GM18861 (cell line): ENCODE measurements at regions not wholly inside any gene's neighbourhood (a gene's known extent, or its start where the extent isn't known, plus 50 kb on each side); places are given as distances from the start of the nearest gene placed in this dataset.
"Not testable (repeated sequence)": the region's sequence is repeated elsewhere in the genome, so short reads cannot be mapped to it uniquely, and the experiment has no call there.

Experiments
- ATAC-seq: cut with Tn5 transposase; IDR thresholded peaks from one replicate; pipeline ENCODE4 v1.9.1; 2021; ENCODE audit not compliant: unreplicated experiment

- ATAC-seq = no peak
Observed at GRCh38 chr14:66240105-66240504, 246.1 kb upstream of the CCDC196 start.

DNA sequence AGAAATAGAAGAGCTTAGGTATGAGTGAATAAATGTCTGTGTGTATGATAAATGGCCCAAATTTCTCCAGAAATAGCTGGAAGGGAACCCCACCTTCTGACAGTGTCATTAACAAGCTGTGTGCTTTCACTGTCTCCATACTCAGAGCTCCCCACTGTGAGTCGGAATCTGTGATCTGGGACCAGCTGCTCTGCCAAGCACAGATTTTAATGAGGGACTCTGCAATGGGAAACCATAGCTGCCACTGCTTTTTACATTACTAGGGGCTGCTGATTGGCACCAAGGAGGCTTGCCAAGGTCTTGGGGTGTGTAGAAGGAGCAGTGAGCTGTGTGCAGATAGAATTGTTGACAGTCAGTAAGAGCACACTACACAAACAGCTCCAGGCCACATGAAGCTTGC, 244.2 kb upstream of the CCDC196 start:
- no peak for ATAC-seq

GRCh38 chr14:66244834-66245233, 241.3 kb upstream of the CCDC196 start:
- no peak for ATAC-seq

DNA sequence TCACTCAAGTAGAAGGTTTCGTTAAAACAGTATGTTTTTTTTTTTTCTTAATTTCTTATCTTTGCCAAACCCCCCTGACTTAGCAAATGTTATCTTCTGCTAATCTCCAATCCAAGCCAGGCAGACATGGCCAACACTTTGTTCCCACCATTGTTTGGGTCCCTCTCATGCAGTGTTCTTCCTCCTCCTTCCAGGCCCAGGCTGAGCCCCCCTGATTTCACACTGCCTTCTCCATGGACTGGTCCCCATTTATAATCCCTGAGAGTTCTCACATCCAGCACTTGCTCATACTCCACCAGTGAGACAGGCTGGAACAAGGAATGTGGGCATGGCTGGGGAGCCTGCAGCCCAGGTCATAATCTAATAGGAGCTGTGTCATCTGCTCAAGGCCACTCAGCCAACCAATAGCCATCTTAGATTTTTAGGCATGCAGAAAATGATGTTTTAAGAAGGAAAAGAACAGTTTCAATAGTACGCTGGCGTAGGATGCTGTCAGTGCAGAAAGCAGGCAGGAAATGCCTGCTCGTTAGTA, 238.4 kb upstream of the CCDC196 start:
- no peak for ATAC-seq

DNA sequence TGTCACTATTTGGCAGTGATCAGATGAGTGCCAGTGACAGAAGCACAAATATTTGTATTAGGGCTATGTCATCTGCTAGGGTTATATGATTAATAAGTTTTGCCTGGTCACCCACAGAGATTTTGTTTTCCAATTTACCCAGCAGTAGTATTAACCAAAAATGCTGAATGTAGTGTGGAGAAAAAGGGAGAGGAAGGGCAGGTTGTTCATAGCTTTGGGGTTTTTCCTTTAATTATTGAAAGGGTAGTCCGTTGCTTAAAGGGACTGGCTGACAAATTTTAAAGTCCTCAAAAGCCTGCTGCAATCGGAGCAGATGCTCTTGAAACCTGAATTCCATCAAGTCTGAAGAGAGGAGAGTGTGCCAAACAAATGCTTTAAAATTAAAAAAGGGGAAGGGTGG, 237.9 kb upstream of the CCDC196 start:
- ATAC-seq = no peak

- ATAC-seq = no peak
Observed at GRCh38 chr14:66249544-66249943, 236.6 kb upstream of the CCDC196 start.

GRCh38 chr14:66254038-66254437, 232.1 kb upstream of the CCDC196 start:
- ATAC-seq = no peak

GRCh38 chr14:66268802-66269334, 217.3 kb upstream of the CCDC196 start:
- no peak for ATAC-seq

DNA sequence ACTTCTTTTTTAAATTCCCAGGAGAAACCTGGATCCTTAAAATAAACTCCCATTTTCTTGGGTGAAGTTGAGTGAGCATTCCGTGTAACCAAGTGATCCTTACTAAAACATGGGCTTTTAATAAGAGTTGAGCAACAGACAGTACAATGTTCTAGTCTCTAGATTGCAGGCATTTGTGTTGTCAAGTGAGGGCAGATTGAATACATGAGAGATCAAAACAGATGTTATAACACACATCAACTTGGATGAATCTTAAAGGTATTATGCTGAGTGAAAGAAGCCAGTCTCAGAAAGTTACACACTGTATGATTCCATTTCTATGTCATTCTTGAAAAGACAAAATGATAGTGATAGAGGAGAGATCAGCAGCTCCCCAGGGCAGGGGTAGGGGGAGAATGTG, 213.9 kb upstream of the CCDC196 start:
- ATAC-seq = no peak

DNA sequence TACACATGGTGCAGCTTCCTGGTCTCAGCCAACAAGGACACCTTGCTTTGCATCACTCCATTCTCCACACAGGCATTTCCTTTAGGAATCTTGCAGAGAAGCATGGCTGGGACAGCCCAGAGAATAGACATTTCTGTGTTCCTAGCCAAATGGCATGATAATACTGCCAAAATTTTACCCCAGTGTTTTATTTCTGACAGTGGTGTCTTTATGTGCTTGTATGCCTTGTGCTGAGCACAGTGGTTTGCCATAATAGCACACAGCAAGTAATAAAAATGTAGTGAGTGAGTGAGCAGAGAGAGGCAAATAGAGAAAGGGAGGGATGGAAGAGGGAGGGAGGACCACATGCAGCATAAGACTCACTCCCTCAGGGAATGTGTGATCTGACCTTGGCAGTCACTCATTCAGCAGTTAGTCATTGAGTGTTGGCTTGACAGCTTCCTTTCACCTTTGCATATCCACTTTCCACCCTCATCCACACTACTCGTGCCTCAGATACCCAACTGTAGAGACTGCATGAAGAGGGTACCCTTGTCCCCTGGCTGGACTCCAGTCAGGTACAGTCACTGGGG, 212.8 kb upstream of the CCDC196 start:
- ATAC-seq = no peak

- ATAC-seq = not testable (repeated sequence)
Observed at GRCh38 chr14:66278418-66278817, 207.8 kb upstream of the CCDC196 start.

GRCh38 chr14:66281036-66281776, 205.0 kb upstream of the CCDC196 start:
- ATAC-seq = no peak

DNA sequence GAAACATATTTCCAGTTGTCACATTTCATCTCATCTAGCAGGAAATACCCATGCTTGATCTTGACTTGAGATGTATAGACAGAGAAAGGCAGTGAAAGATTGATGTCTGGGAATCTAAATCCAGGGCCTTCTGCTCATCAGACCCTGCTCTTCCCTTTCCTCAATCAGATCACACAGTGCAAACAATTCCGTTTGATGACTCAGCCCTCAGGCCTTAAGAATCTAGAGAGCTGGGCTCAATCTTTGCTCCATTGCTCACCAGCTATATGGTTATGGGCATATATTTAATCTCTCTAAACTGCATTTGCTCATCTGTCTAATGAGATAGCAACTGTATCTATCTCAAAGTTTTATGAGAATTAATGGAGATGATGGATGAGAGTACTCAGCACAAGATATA, 201.8 kb upstream of the CCDC196 start:
- no peak for ATAC-seq

DNA sequence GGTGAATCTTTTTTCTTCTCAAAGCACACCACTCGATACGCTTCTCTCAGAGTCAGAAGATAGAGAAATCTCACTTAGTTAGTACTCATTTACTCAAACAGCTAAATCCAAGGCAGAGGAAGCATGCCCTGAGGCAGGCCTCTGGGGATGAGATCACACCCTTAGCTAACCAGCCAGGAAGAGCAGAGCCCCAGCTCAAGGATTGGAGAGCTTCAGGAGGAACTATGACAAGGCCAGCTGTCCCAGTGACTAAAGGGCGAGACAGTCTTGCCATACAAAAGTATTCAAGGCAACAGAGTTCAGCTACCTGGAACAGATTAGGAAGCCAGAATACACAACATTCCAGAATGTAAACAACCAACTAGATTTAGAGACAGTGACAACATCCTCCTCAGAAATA, 197.7 kb upstream of the CCDC196 start:
- ATAC-seq = no peak

DNA sequence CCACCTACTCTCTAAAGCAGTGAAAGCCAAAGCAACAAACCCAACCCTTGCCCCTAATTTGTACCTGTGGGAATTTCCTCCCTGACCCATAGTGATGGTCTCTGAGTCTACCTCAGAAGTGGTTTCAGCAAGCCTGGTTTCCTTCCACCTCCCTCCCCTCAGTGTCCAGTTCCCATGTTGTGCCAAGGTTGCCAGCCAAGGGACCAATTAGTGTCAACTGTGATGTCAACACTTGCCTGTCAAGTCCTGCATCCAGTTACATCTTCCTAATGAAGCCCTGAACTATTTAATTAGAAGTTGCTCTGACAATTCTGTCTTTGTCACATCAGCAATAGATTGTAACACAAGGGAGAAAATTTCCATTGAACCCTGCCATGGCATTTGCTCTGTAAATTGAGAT, 194.4 kb upstream of the CCDC196 start:
- no peak for ATAC-seq

- ATAC-seq = no peak
Observed at GRCh38 chr14:66293533-66294105, 192.6 kb upstream of the CCDC196 start.

GRCh38 chr14:66295386-66295785, 190.8 kb upstream of the CCDC196 start:
- no peak for ATAC-seq

GRCh38 chr14:66300886-66301285, 185.3 kb upstream of the CCDC196 start:
- no peak for ATAC-seq

GRCh38 chr14:66306101-66306500, 180.1 kb upstream of the CCDC196 start:
- ATAC-seq = no peak

DNA sequence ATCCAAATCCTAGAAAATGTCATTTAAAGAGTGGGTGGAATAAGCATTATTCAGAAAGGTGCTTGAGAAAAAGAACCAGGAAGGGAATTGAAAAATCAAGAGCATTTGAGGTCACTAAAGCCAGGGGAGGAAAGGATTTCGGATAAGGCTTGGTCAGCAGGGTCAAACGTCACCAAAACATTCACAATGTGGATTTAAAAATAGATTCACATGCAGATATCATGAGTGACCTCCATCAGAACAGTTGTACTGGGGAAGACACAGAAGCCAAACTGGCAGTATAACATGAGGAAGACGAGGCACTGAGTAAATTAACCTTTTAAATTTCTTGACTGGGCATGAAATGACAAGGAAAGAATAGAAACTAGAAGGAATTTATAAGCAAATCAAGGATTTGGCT, 175.1 kb upstream of the CCDC196 start:
- ATAC-seq = no peak

DNA sequence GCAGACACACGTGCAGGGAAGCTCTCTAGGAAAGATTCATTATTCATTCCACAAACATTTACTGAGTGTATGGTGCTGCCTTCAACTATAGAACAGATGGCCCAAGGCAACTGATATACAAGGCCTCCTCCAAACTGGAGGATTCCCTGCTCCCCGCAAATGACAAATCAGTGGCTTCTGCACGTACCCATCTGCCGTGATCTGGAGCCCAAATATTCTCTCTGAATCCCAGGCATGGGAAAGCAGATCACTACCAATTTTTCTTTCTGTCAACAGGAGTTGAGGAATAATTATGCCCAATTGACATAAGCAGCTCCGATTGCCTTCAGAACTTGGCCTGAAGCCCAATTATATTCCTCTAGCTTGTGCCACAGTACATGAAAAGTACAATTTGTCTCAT, 174.2 kb upstream of the CCDC196 start:
- no peak for ATAC-seq

DNA sequence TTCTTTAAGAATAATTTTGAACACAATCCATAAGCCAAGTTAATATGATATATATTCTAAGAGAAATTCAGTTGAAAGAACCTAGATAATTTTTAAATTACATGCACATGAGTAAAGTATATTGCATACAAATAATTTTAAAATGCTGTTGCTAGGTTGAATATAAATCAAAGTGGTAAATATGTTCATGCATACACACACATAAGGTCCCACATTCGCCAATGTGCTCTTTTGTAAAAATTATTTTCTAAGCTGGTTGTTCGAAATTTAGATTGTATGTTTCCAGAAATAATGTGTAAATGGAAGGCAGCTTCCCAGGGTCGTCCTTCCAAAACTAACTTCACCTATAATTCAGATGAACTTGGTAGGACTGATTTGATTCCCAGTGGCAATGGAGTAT, 173.7 kb upstream of the CCDC196 start:
- no peak for ATAC-seq
